IMR-90 (cell line): ENCODE measurements at regions not wholly inside any gene's neighbourhood (a gene's known extent, or its start where the extent isn't known, plus 50 kb on each side); places are given as distances from the start of the nearest gene placed in this dataset.

Source experiments
- ATAC-seq: fragments of 200-7000 bp; cut with Tn5 transposase; 2 replicates; pipeline ENCODE4 v1.9.1; 2020; ENCODE audit warnings: low read depth, mild to moderate bottlenecking, moderate library complexity
- BruUV-seq: library from RNA; stranded (reverse); fragments of 400-500 nt; replicated peaks from 2 replicates; lab custom pipeline; 2021; lab: Mats Ljungman, UMichigan
- CTCF ChIA-PET: fragments of 300-600 bp; formaldehyde crosslinking; extraction: SDS; loops from one replicate; lab custom pipeline; 2021; ENCODE audit warnings: antibody characterized with exemption; lab: Yijun Ruan, JAX
- POLR2A ChIA-PET: fragments of 300-600 bp; sonication (Branson Sonifier 250); formaldehyde crosslinking; loops from one replicate; lab custom pipeline; 2022; ENCODE audit warnings: antibody characterized with exemption; ENCODE audit not compliant: unreplicated experiment; lab: Charles Lee
- DNase-seq: peaks from one replicate; pipeline ENCODE4 v3.0.0; 2013
- H2AFZ ChIP-seq: replicated peaks from 2 replicates; pipeline ENCODE3; 2013; ENCODE audit warnings: low read length, mild to moderate bottlenecking; ENCODE audit not compliant: poor library complexity
- H2AK5ac ChIP-seq: 2 replicates; pipeline ENCODE4 v1.6.1; 2013; ENCODE audit warnings: low read depth, low read length, inconsistent platforms
- H2AK9ac ChIP-seq: replicated peaks from 2 replicates; pipeline ENCODE3; 2013; ENCODE audit warnings: mild to moderate bottlenecking, low read depth, low read length, moderate library complexity; ENCODE audit not compliant: poor library complexity
- H2BK120ac ChIP-seq: 2 replicates; pipeline ENCODE4 v1.6.1; 2013; ENCODE audit warnings: low read depth, low read length, inconsistent platforms
- H2BK15ac ChIP-seq: 3 replicates; pipeline ENCODE4 v1.6.1; 2013; ENCODE audit warnings: low read depth, low read length, inconsistent platforms
- H2BK20ac ChIP-seq: 2 replicates; pipeline ENCODE4 v1.6.1; 2013; ENCODE audit warnings: low read depth, mild to moderate bottlenecking, inconsistent platforms, low read length, moderate library complexity
- H2BK5ac ChIP-seq: 2 replicates; pipeline ENCODE4 v1.6.1; 2013; ENCODE audit warnings: mild to moderate bottlenecking, low read depth, low read length, inconsistent platforms; ENCODE audit not compliant: poor library complexity, severe bottlenecking
- H3K14ac ChIP-seq: replicated peaks from 2 replicates; pipeline ENCODE4 v1.6.1; 2013; ENCODE audit warnings: low read depth, low read length, inconsistent platforms
- H3K18ac ChIP-seq: 2 replicates; pipeline ENCODE4 v1.6.1; 2013; ENCODE audit warnings: low read depth, low read length, control low read depth
- H3K23ac ChIP-seq: 2 replicates; pipeline ENCODE4 v1.6.1; 2013; ENCODE audit warnings: low read depth, low read length, inconsistent platforms
- H3K27ac ChIP-seq: 2 replicates; pipeline ENCODE4 v1.5.1; 2013; ENCODE audit warnings: mild to moderate bottlenecking, control low read depth, low read length; ENCODE audit not compliant: insufficient read depth
- H3K27me3 ChIP-seq: 2 replicates; pipeline ENCODE4 v1.6.1; 2013; ENCODE audit warnings: low read length; ENCODE audit not compliant: control insufficient read depth, insufficient read depth
- H3K36me3 ChIP-seq: 2 replicates; pipeline ENCODE4 v1.6.1; 2013; ENCODE audit warnings: low read length, mixed read lengths; ENCODE audit not compliant: control insufficient read depth, insufficient read depth
- H3K4ac ChIP-seq: 2 replicates; pipeline ENCODE4 v1.6.1; 2013; ENCODE audit warnings: low read depth, low read length, inconsistent platforms
- H3K4me1 ChIP-seq: 2 replicates; pipeline ENCODE4 v1.6.1; 2013; ENCODE audit warnings: low read length, mixed read lengths; ENCODE audit not compliant: control insufficient read depth, insufficient read depth
- H3K4me2 ChIP-seq: 2 replicates; pipeline ENCODE4 v1.6.1; 2013; ENCODE audit warnings: low read depth, mild to moderate bottlenecking, control low read depth, low read length, moderate library complexity
- H3K4me3 ChIP-seq: 2 replicates; pipeline ENCODE4 v1.5.1; 2013; ENCODE audit warnings: low read depth, mild to moderate bottlenecking, control low read depth, low read length, moderate library complexity; ENCODE audit not compliant: insufficient read depth
- H3K56ac ChIP-seq: 2 replicates; pipeline ENCODE4 v1.6.1; 2013; ENCODE audit warnings: low read length, inconsistent platforms; ENCODE audit not compliant: insufficient read depth; ENCODE audit errors: extremely low read depth
- H3K79me1 ChIP-seq, 2 experiments: 2 replicates each; pipeline ENCODE4 v1.6.1; 2013; ENCODE audit warnings: low read length in 2 of 2, inconsistent platforms in 1 of 2, low read depth in 1 of 2
- H3K9ac ChIP-seq: 2 replicates; pipeline ENCODE4 v1.6.1; 2013; ENCODE audit warnings: low read depth, low read length, control low read depth
- H3K9me1 ChIP-seq: 2 replicates; pipeline ENCODE4 v1.6.1; 2013; ENCODE audit warnings: low read length, inconsistent platforms; ENCODE audit not compliant: insufficient read depth
- H3K9me3 ChIP-seq: 2 replicates; pipeline ENCODE4 v1.6.1; 2013; ENCODE audit warnings: low read length; ENCODE audit not compliant: control insufficient read depth, insufficient read depth
- H4K20me1 ChIP-seq: 2 replicates; pipeline ENCODE4 v1.6.1; 2013; ENCODE audit warnings: low read length, inconsistent platforms; ENCODE audit not compliant: insufficient read depth
- H4K5ac ChIP-seq: 2 replicates; pipeline ENCODE4 v1.6.1; 2013; ENCODE audit warnings: mild to moderate bottlenecking, low read depth, low read length, control low read depth
- H4K8ac ChIP-seq, 2 experiments: 2 replicates each; pipeline ENCODE4 v1.6.1; 2013; ENCODE audit warnings: low read depth in 2 of 2, low read length in 2 of 2, control low read depth in 1 of 2, inconsistent platforms in 1 of 2
- H4K91ac ChIP-seq: 2 replicates; pipeline ENCODE4 v1.6.1; 2013; ENCODE audit warnings: low read depth, low read length, inconsistent platforms; ENCODE audit not compliant: insufficient read depth
- BHLHE40 ChIP-seq: fragments of 150-350 bp; IDR thresholded peaks from 2 replicates; pipeline ENCODE4 v1.6.1; 2016; ENCODE audit warnings: mild to moderate bottlenecking, low read depth, low read length
- CTCF ChIP-seq: conservative IDR thresholded peaks from 2 replicates; pipeline ENCODE4 v1.5.1; 2012; ENCODE audit warnings: mild to moderate bottlenecking, low read depth, low read length, improper control_type of control experiment
- SMC3 ChIP-seq: fragments of 150-350 bp; IDR thresholded peaks from 2 replicates; pipeline ENCODE4 v1.6.1; 2016; ENCODE audit warnings: low read depth, mild to moderate bottlenecking, antibody characterized with exemption, low read length, moderate library complexity
- WGBS, 2 experiments: methylation state at CpG; one replicate each; pipeline versions ENCODE4 v1.1.5 to v1.1.7; 2013; ENCODE audit warnings: missing lambda C conversion rate in 2 of 2; ENCODE audit not compliant: insufficient read length in 1 of 2; ENCODE audit errors: extremely low coverage in 2 of 2; 5-methylcytosine and 5-hydroxymethylcytosine counted together
- dilution Hi-C: fragments of 300-500 bp; cut with HindIII; formaldehyde crosslinking; loops from one replicate; pipeline ENCODE4 v1.14.3; 2018; ENCODE audit warnings: low sequenced_read_pairs; ENCODE audit not compliant: unreplicated experiment
- in situ Hi-C: fragments of 300-500 bp; cut with MboI; formaldehyde crosslinking; loops from 3 replicates; pipeline ENCODE4 v1.14.3; 2019; ENCODE audit warnings: low sequenced_read_pairs, inconsistent platforms, mixed read lengths
- intact Hi-C: fragments of 100-400 bp; cut with micrococcal nuclease; formaldehyde crosslinking; loops from 2 replicates; pipeline ENCODE4 v1.10.0; 2022

GRCh38 chr7:131173145-131173890 is 154.4 kb upstream of the MKLN1 start:
- Histone ChIP-seq H3K23ac (no peak overlapping the region), H3K27me3 (no peaks in the 10 kb centered on the region), H2BK120ac (0 out of 2 replicates have a peak overlapping the region, but pooled peaks have one; percentile 20), H2AK9ac (no peak overlapping the region), H3K56ac (no peak overlapping the region), H2AK5ac (no peak overlapping the region), H3K79me1 (no peaks in the 10 kb centered on the region; a peak in 1 of 4 replicates), H2BK20ac (no peak overlapping the region), H3K4me1 (no peaks in the 10 kb centered on the region), H4K8ac (no peak overlapping the region), H3K9ac (no peak overlapping the region), H4K5ac (no peak overlapping the region), H2BK5ac (peak overlapping the region; percentile 47), H3K4me3 (no peak overlapping the region), H3K18ac (no peak overlapping the region), H3K14ac (no peak overlapping the region), H3K9me1 (peaks cover 3% of the 10 kb centered on the region; the same call in 1 of the 2 replicates), H2AFZ (no peak overlapping the region), H3K9me3 (no peaks in the 10 kb centered on the region), H2BK15ac (no peak overlapping the region), H4K20me1 (no peaks in the 10 kb centered on the region), H3K4ac (no peak overlapping the region), H3K27ac (no peak overlapping the region), H4K91ac (no peak overlapping the region), H3K36me3 (no peaks in the 10 kb centered on the region), H3K4me2 (no peak overlapping the region)
- no TSS peak for BruUV-seq
- peak; percentile 52 for DNase-seq
- intact Hi-C loops, result no loop called here
- no peak for TF ChIP-seq SMC3
- TF ChIP-seq CTCF, result no peak
- peak; percentile 11; the same call in 1 of the 2 replicates for TF ChIP-seq BHLHE40
- POLR2A ChIA-PET, result no interaction called here
- no CpG with 5 or more reads among the region's 11 CpGs for WGBS, 2 experiments
- CTCF ChIA-PET, result interaction anchor here (0.6 to 0.7 kb wide), 2 partner anchors 136 to 198 kb away, joined by 5 to 8 read pairs; no protein-coding TSS in a partner anchor
- in situ Hi-C loops, result no loop called here
- dilution Hi-C loops, result no loop called here
- peak; percentile 60; the same call in 1 of the 2 replicates for ATAC-seq
